GM23338 (cell line): ENCODE measurements at regions not wholly inside any gene's neighbourhood (a gene's known extent, or its start where the extent isn't known, plus 50 kb on each side); places are given as distances from the start of the nearest gene placed in this dataset.

Source experiments
- ATAC-seq: fragments of 200-7000 bp; cut with Tn5 transposase; 3 replicates; pipeline ENCODE4 v1.9.1; 2020
- DNase-seq: peaks from one replicate; pipeline ENCODE4 v3.0.0-alpha.2; 2015; ENCODE audit warnings: low spot score
- H2AFZ ChIP-seq: fragments of 200-600 bp; sonication (generic); 2 replicates; pipeline ENCODE4 v1.8.0; 2016; ENCODE audit warnings: antibody characterized with exemption, mild to moderate bottlenecking, moderate library complexity
- H3F3A ChIP-seq: fragments of 200-600 bp; sonication (generic); replicated peaks from 2 replicates; pipeline ENCODE4 v1.8.0; 2017; ENCODE audit warnings: antibody characterized with exemption, mixed run types, low read depth
- H3K27ac ChIP-seq: fragments of 200-600 bp; sonication (generic); 2 replicates; pipeline ENCODE4 v1.6.1; 2016; ENCODE audit warnings: low read depth
- H3K27me3 ChIP-seq: fragments of 200-600 bp; sonication (generic); 2 replicates; pipeline ENCODE4 v1.8.0; 2016; ENCODE audit warnings: mild to moderate bottlenecking, mixed run types, moderate library complexity; ENCODE audit not compliant: insufficient read depth
- H3K36me3 ChIP-seq: fragments of 200-600 bp; sonication (generic); 2 replicates; pipeline ENCODE4 v1.8.0; 2016; ENCODE audit warnings: mild to moderate bottlenecking; ENCODE audit not compliant: insufficient read depth
- H3K4me1 ChIP-seq: fragments of 200-600 bp; sonication (generic); 2 replicates; pipeline ENCODE4 v1.8.0; 2016; ENCODE audit warnings: mild to moderate bottlenecking, moderate library complexity; ENCODE audit not compliant: insufficient read depth
- H3K4me2 ChIP-seq: fragments of 200-600 bp; sonication (generic); 2 replicates; pipeline ENCODE4 v1.7.1; 2017; ENCODE audit warnings: mixed run types
- H3K4me3 ChIP-seq: fragments of 200-600 bp; sonication (generic); 2 replicates; pipeline ENCODE4 v1.6.1; 2016; ENCODE audit warnings: mixed run types
- H3K79me2 ChIP-seq: fragments of 200-600 bp; sonication (generic); replicated peaks from 2 replicates; pipeline ENCODE4 v1.8.0; 2017; ENCODE audit warnings: mild to moderate bottlenecking; ENCODE audit not compliant: insufficient read depth
- H3K9me2 ChIP-seq: fragments of 200-600 bp; sonication (generic); 2 replicates; pipeline ENCODE4 v1.8.0; 2017; ENCODE audit not compliant: insufficient read depth
- H4K20me1 ChIP-seq: fragments of 200-600 bp; sonication (generic); replicated peaks from 2 replicates; pipeline ENCODE4 v1.8.0; 2017; ENCODE audit warnings: mild to moderate bottlenecking; ENCODE audit not compliant: insufficient read depth
- H3K27ac Mint-ChIP-seq: 2 replicates; pipeline ENCODE4 v1.8.0; 2020; ENCODE audit warnings: inconsistent platforms, mild to moderate bottlenecking, moderate library complexity, mixed read lengths
- H3K27me3 Mint-ChIP-seq: 3 replicates; pipeline ENCODE4 v1.8.0; 2022; ENCODE audit warnings: low read depth, mild to moderate bottlenecking, moderate library complexity, mixed read lengths, inconsistent platforms; ENCODE audit not compliant: insufficient read depth, poor library complexity
- H3K36me3 Mint-ChIP-seq: 3 replicates; pipeline ENCODE4 v1.8.0; 2021; ENCODE audit warnings: low read depth, mild to moderate bottlenecking, inconsistent platforms, moderate library complexity, mixed read lengths
- H3K4me1 Mint-ChIP-seq: 3 replicates; pipeline ENCODE4 v1.8.0; 2020; ENCODE audit warnings: mild to moderate bottlenecking, inconsistent platforms, mixed read lengths
- H3K4me3 Mint-ChIP-seq: 3 replicates; pipeline ENCODE4 v1.8.0; 2021; ENCODE audit warnings: moderate library complexity, mild to moderate bottlenecking, inconsistent platforms, mixed read lengths
- H3K9me3 Mint-ChIP-seq: 3 replicates; pipeline ENCODE4 v1.8.0; 2020; ENCODE audit warnings: moderate library complexity, mild to moderate bottlenecking, inconsistent platforms, mixed read lengths
- CREB1 ChIP-seq: fragments of 250-450 bp; sonication (Bioruptor Pico); IDR thresholded peaks from 2 replicates; pipeline ENCODE4 v1.5.0; 2020; ENCODE audit warnings: low read depth, mild to moderate bottlenecking, moderate library complexity
- EZH2 ChIP-seq: fragments of 200-600 bp; sonication (generic); IDR thresholded peaks from one replicate; pipeline ENCODE4 v1.8.0; 2017; ENCODE audit warnings: antibody characterized with exemption, mild to moderate bottlenecking, low read depth; ENCODE audit not compliant: unreplicated experiment
- EZH2phosphoT487 ChIP-seq: fragments of 200-600 bp; sonication (generic); IDR thresholded peaks from one replicate; pipeline ENCODE4 v1.8.1; 2018; ENCODE audit warnings: antibody characterized with exemption; ENCODE audit not compliant: unreplicated experiment
- NANOG ChIP-seq: IDR thresholded peaks from 2 replicates; pipeline ENCODE4 v1.6.1; 2016; ENCODE audit warnings: antibody characterized with exemption, borderline replicate concordance
- POLR2AphosphoS5 ChIP-seq: IDR thresholded peaks from 2 replicates; pipeline ENCODE4 v1.6.1; 2016; ENCODE audit warnings: antibody characterized with exemption, low read depth
- ZNF114 ChIP-seq: fragments of 250-450 bp; sonication (Bioruptor Pico); IDR thresholded peaks from 2 replicates; pipeline ENCODE4 v1.5.0; 2020; ENCODE audit warnings: mild to moderate bottlenecking, moderate library complexity
- ZNF331 ChIP-seq: fragments of 250-450 bp; sonication (Bioruptor Pico); IDR thresholded peaks from 2 replicates; pipeline ENCODE4 v1.5.0; 2020; ENCODE audit warnings: low read depth, mild to moderate bottlenecking, moderate library complexity
- TF ChIP-seq, protein P1 (sequence below): fragments of 250-450 bp; sonication (Bioruptor Pico); IDR thresholded peaks from 2 replicates; pipeline ENCODE4 v1.5.0; 2020; ENCODE audit warnings: mild to moderate bottlenecking, moderate library complexity

DNA sequence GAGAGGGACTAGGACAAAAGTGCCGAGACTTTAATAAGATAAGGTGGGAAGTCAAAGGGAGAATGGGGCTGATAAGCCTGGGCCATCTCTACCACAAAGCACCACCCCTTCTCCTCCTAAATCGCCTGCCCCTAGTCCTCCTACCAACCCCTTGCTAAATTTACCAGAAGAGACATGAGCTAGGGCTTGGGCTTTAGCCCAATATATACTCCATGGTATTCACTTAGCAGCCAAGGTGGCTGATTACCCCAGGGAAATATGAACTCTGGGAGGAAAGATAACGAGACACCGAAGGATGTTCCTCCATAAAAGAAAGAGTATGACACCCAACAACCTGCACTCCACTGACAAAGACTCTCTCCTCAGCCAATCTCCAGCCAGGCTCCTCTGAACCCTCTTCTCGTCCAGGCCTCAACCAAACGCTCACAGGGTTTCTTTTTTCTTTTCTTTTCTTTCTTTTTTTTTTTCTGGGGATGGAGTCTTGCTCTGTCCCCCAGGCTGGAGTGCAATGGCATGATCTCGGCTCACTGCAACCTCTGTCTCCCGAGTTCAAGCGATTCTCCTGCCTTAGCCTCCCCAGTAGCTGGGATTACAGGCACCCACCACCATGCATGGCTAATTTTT lies 610.2 kb downstream of the UQCRFS1 start (continued):
- TF ChIP-seq, protein P1, sequence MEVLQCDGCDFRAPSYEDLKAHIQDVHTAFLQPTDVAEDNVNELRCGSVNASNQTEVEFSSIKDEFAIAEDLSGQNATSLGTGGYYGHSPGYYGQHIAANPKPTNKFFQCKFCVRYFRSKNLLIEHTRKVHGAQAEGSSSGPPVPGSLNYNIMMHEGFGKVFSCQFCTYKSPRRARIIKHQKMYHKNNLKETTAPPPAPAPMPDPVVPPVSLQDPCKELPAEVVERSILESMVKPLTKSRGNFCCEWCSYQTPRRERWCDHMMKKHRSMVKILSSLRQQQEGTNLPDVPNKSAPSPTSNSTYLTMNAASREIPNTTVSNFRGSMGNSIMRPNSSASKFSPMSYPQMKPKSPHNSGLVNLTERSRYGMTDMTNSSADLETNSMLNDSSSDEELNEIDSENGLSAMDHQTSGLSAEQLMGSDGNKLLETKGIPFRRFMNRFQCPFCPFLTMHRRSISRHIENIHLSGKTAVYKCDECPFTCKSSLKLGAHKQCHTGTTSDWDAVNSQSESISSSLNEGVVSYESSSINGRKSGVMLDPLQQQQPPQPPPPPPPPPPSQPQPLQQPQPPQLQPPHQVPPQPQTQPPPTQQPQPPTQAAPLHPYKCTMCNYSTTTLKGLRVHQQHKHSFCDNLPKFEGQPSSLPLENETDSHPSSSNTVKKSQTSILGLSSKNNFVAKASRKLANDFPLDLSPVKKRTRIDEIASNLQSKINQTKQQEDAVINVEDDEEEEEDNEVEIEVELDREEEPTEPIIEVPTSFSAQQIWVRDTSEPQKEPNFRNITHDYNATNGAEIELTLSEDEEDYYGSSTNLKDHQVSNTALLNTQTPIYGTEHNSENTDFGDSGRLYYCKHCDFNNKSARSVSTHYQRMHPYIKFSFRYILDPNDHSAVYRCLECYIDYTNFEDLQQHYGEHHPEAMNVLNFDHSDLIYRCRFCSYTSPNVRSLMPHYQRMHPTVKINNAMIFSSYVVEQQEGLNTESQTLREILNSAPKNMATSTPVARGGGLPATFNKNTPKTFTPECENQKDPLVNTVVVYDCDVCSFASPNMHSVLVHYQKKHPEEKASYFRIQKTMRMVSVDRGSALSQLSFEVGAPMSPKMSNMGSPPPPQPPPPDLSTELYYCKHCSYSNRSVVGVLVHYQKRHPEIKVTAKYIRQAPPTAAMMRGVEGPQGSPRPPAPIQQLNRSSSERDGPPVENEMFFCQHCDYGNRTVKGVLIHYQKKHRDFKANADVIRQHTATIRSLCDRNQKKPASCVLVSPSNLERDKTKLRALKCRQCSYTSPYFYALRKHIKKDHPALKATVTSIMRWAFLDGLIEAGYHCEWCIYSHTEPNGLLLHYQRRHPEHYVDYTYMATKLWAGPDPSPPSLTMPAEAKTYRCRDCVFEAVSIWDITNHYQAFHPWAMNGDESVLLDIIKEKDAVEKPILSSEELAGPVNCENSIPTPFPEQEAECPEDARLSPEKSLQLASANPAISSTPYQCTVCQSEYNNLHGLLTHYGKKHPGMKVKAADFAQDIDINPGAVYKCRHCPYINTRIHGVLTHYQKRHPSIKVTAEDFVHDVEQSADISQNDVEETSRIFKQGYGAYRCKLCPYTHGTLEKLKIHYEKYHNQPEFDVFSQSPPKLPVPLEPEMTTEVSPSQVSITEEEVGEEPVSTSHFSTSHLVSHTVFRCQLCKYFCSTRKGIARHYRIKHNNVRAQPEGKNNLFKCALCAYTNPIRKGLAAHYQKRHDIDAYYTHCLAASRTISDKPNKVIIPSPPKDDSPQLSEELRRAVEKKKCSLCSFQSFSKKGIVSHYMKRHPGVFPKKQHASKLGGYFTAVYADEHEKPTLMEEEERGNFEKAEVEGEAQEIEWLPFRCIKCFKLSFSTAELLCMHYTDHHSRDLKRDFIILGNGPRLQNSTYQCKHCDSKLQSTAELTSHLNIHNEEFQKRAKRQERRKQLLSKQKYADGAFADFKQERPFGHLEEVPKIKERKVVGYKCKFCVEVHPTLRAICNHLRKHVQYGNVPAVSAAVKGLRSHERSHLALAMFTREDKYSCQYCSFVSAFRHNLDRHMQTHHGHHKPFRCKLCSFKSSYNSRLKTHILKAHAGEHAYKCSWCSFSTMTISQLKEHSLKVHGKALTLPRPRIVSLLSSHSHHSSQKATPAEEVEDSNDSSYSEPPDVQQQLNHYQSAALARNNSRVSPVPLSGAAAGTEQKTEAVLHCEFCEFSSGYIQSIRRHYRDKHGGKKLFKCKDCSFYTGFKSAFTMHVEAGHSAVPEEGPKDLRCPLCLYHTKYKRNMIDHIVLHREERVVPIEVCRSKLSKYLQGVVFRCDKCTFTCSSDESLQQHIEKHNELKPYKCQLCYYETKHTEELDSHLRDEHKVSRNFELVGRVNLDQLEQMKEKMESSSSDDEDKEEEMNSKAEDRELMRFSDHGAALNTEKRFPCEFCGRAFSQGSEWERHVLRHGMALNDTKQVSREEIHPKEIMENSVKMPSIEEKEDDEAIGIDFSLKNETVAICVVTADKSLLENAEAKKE (CRISPR knock-in tag), result no peak
- TF ChIP-seq EZH2, result no peak
- TF ChIP-seq NANOG, result no peak
- TF ChIP-seq POLR2AphosphoS5, result no peak

DNA sequence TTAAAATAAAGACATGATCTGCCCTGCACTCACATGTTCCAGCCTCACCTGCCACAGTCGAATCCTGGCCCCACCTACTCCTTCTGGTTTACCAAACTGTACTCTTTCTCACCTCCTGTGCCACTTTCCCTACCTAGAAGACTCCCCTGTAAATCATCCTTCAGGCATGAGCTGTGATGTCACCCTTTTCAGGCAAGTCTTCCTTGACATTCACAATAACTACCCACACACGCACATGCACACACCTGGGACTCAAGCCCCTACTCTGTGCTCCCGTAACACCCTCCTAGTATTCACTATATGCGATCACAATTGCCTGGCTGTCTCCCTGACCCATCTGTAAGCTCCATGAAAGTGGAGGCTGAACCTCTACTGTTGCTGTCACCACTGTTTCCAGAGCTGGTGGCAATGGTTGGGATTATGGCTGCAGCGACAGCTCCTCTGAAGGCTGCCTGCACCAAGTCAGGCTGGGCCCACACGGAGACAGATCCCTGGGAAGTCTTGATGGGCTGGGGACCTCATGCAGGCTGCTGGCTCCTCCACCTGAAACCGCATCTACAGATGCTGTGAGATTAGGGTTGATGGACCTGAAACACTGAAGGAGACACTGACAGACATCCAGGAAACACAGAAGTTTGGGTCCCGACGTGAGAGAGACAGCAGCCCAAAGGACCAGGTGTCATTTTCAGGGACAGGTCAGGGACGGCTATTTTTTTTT lies 611.1 kb downstream of the UQCRFS1 start:
- H3K9me2 ChIP-seq, result no peaks in the 10 kb centered on the region; the same call in 1 of the 2 replicates
- H3K27ac ChIP-seq, result no peak overlapping the region
- no peak overlapping the region for H3K27ac Mint-ChIP-seq
- no peaks in the 10 kb centered on the region for H3K27me3 ChIP-seq
- no peaks in the 10 kb centered on the region for H3K79me2 ChIP-seq
- H4K20me1 ChIP-seq, result no peaks in the 10 kb centered on the region
- peaks cover 9% of the 10 kb centered on the region for H3K4me1 Mint-ChIP-seq
- no peak overlapping the region for H3K4me3 ChIP-seq
- H3K4me3 Mint-ChIP-seq, result no peak overlapping the region
- no peaks in the 10 kb centered on the region for H3F3A ChIP-seq
- peaks cover 7% of the 10 kb centered on the region; the same call in 1 of the 2 replicates for H3K36me3 ChIP-seq
- TF ChIP-seq CREB1 (CRISPR knock-in tag), result no peak
- TF ChIP-seq ZNF114 (CRISPR knock-in tag), result no peak
- no peak for TF ChIP-seq EZH2phosphoT487
- no peak for TF ChIP-seq EZH2
- TF ChIP-seq ZNF331 (CRISPR knock-in tag), result no peak
- H3K4me1 ChIP-seq, result no peaks in the 10 kb centered on the region
- no peak for ATAC-seq
- H3K36me3 Mint-ChIP-seq, result peaks cover 21% of the 10 kb centered on the region
- peaks cover 17% of the 10 kb centered on the region for H3K9me3 Mint-ChIP-seq
- no peak overlapping the region for H2AFZ ChIP-seq
- H3K27me3 Mint-ChIP-seq, result peaks cover 2% of the 10 kb centered on the region
- no peak overlapping the region for H3K4me2 ChIP-seq
- no peak for DNase-seq
